Endothelial cell (in vitro differentiated cells): ENCODE measurements at regions not wholly inside any gene's neighbourhood (a gene's known extent, or its start where the extent isn't known, plus 50 kb on each side); places are given as distances from the start of the nearest gene placed in this dataset.

Experiments used
- DNase-seq: peaks from one replicate; pipeline ENCODE4 v3.0.0; 2021; ENCODE audit warnings: low spot score
- H3K27ac Mint-ChIP-seq: one replicate; pipeline ENCODE4 v1.8.0; 2021; ENCODE audit warnings: mixed read lengths, inconsistent platforms; ENCODE audit not compliant: unreplicated experiment
- H3K27me3 Mint-ChIP-seq: one replicate; pipeline ENCODE4 v1.8.0; 2021; ENCODE audit warnings: mild to moderate bottlenecking, moderate library complexity, mixed read lengths, inconsistent platforms; ENCODE audit not compliant: unreplicated experiment
- H3K36me3 Mint-ChIP-seq: one replicate; pipeline ENCODE4 v1.8.0; 2021; ENCODE audit warnings: mild to moderate bottlenecking, low read depth, mixed read lengths, inconsistent platforms; ENCODE audit not compliant: unreplicated experiment
- H3K4me1 Mint-ChIP-seq: one replicate; pipeline ENCODE4 v1.8.0; 2021; ENCODE audit warnings: mild to moderate bottlenecking, mixed read lengths, inconsistent platforms; ENCODE audit not compliant: unreplicated experiment
- H3K4me3 Mint-ChIP-seq: one replicate; pipeline ENCODE4 v1.8.0; 2021; ENCODE audit warnings: mild to moderate bottlenecking, mixed read lengths, inconsistent platforms; ENCODE audit not compliant: unreplicated experiment
- H3K9me3 Mint-ChIP-seq: one replicate; pipeline ENCODE4 v1.8.0; 2021; ENCODE audit warnings: mixed read lengths, inconsistent platforms; ENCODE audit not compliant: unreplicated experiment
- CTCF ChIP-seq: fragments of 200-600 bp; sonication (generic); IDR thresholded peaks from one replicate; pipeline ENCODE4 v1.5.0; 2021; ENCODE audit warnings: antibody characterized with exemption; ENCODE audit not compliant: unreplicated experiment

GRCh38 chr12:104896146-104896545, 61.9 kb downstream of the SLC41A2 start:
- Mint-ChIP-seq H3K27me3 (no peaks in the 10 kb centered on the region), H3K36me3 (no peaks in the 10 kb centered on the region), H3K27ac (no peak overlapping the region), H3K4me1 (no peaks in the 10 kb centered on the region), H3K4me3 (no peak overlapping the region), H3K9me3 (no peaks in the 10 kb centered on the region)
- TF ChIP-seq CTCF, result no peak
- DNase-seq, result no peak

GRCh38 chr12:104895415-104895814, 62.7 kb downstream of the SLC41A2 start:
- Mint-ChIP-seq H3K4me1 (no peaks in the 10 kb centered on the region), H3K36me3 (no peaks in the 10 kb centered on the region), H3K27ac (no peak overlapping the region), H3K4me3 (no peak overlapping the region), H3K9me3 (no peaks in the 10 kb centered on the region), H3K27me3 (no peaks in the 10 kb centered on the region)
- no peak for DNase-seq
- no peak for TF ChIP-seq CTCF

GRCh38 chr12:104890476-104891096, 67.5 kb downstream of the SLC41A2 start:
- no peaks in the 10 kb centered on the region for H3K27me3 Mint-ChIP-seq
- H3K4me3 Mint-ChIP-seq, result no peak overlapping the region
- H3K4me1 Mint-ChIP-seq, result no peaks in the 10 kb centered on the region
- H3K36me3 Mint-ChIP-seq, result no peaks in the 10 kb centered on the region
- H3K9me3 Mint-ChIP-seq, result no peaks in the 10 kb centered on the region
- no peak for DNase-seq
- TF ChIP-seq CTCF, result no peak
- H3K27ac Mint-ChIP-seq, result no peak overlapping the region

- H3K36me3 Mint-ChIP-seq, result no peaks in the 10 kb centered on the region
- no peak overlapping the region for H3K27ac Mint-ChIP-seq
- H3K9me3 Mint-ChIP-seq, result no peaks in the 10 kb centered on the region
- H3K27me3 Mint-ChIP-seq, result no peaks in the 10 kb centered on the region
- H3K4me1 Mint-ChIP-seq, result no peaks in the 10 kb centered on the region
- no peak for TF ChIP-seq CTCF
- H3K4me3 Mint-ChIP-seq, result no peak overlapping the region
- DNase-seq, result no peak
These were observed 68.4 kb downstream of the SLC41A2 start for GRCh38 chr12:104889735-104890134.

GRCh38 chr12:104888892-104889291, 69.2 kb downstream of the SLC41A2 start:
- H3K27me3 Mint-ChIP-seq, result no peaks in the 10 kb centered on the region
- H3K27ac Mint-ChIP-seq, result no peak overlapping the region
- no peaks in the 10 kb centered on the region for H3K4me1 Mint-ChIP-seq
- peaks cover 3% of the 10 kb centered on the region for H3K36me3 Mint-ChIP-seq
- H3K9me3 Mint-ChIP-seq, result no peaks in the 10 kb centered on the region
- TF ChIP-seq CTCF, result no peak
- H3K4me3 Mint-ChIP-seq, result no peak overlapping the region
- DNase-seq, result no peak
